Heart left ventricle (tissue), 16 donors: ENCODE measurements at regions not wholly inside any gene's neighbourhood (a gene's known extent, or its start where the extent isn't known, plus 50 kb on each side); places are given as distances from the start of the nearest gene placed in this dataset.

Experiments
- ATAC-seq, 4 donors: fragments of 200-7000 bp; cut with Tn5 transposase; one replicate each; pipeline ENCODE4 v1.9.1; 2020 to 2022; ENCODE audit warnings: moderate library complexity in 4 of 4, mild to moderate bottlenecking in 3 of 4, moderate number of reproducible peaks in 1 of 4
- DNase-seq, 5 donors: peaks; one replicate each; pipeline ENCODE4 v3.0.0-alpha.2; 2020
- H3K27ac ChIP-seq, 12 donors: fragments of 200-600 bp; sonication (generic) in 4 of 12; one replicate each; pipeline versions ENCODE4 v1.5.0 to v1.8.0; 2016 to 2022; ENCODE audit warnings: mild to moderate bottlenecking in 2 of 12
- H3K27me3 ChIP-seq, 9 donors: fragments of 200-600 bp; sonication (generic) in 2 of 9; one replicate each; pipeline versions ENCODE4 v1.5.1 to v1.8.0; 2016 to 2022; ENCODE audit warnings: mild to moderate bottlenecking in 3 of 9
- H3K36me3 ChIP-seq, 9 donors: fragments of 200-600 bp; sonication (generic) in 2 of 9; one replicate each; pipeline versions ENCODE4 v1.5.0 to v1.8.0; 2018 to 2022; ENCODE audit warnings: mild to moderate bottlenecking in 2 of 9
- H3K4me1 ChIP-seq, 12 donors: fragments of 200-600 bp; sonication (generic) in 4 of 12; one replicate each; pipeline versions ENCODE4 v1.5.0 to v1.8.0; 2016 to 2022; ENCODE audit warnings: mild to moderate bottlenecking in 3 of 12
- H3K4me3 ChIP-seq, 12 donors: fragments of 200-600 bp; sonication (generic) in 4 of 12; one replicate each; pipeline versions ENCODE4 v1.5.0 to v1.8.0; 2017 to 2022; ENCODE audit warnings: mild to moderate bottlenecking in 9 of 12, moderate library complexity in 4 of 12
- H3K9me3 ChIP-seq, 12 donors: fragments of 200-600 bp; sonication (generic) in 4 of 12; one replicate each; pipeline versions ENCODE4 v1.5.0 to v1.8.0; 2016 to 2022; ENCODE audit warnings: mild to moderate bottlenecking in 1 of 12
- POLR2A ChIP-seq, 2 donors: fragments of 450-650 bp; IDR thresholded peaks; one replicate each; pipeline ENCODE4 v1.6.1; 2017; ENCODE audit warnings: antibody characterized with exemption in 2 of 2, mild to moderate bottlenecking in 2 of 2, moderate library complexity in 2 of 2
- WGBS, 4 donors: extraction: QIAGEN DNeasy Blood & Tissue Kit in 2 of 4; methylation state at CpG; one replicate each; pipeline versions ENCODE4 v1.1.5 to v1.1.7; 2013 to 2018; 5-methylcytosine and 5-hydroxymethylcytosine counted together
- intact Hi-C, 10 donors: fragments of 100-400 bp; cut with DNase I; formaldehyde crosslinking; loops; one replicate each; pipeline versions ENCODE4 v1.11.1 to v1.14.2; 2022
- TF ChIP-seq, protein P1 (sequence below), 12 donors: fragments of 200-600 bp; sonication (generic) in 4 of 12; IDR thresholded peaks; one replicate each; pipeline versions ENCODE4 v1.5.0 to v1.8.0; 2018 to 2022; ENCODE audit warnings: antibody characterized with exemption in 12 of 12, mild to moderate bottlenecking in 5 of 12
- donor health status: ischemic (EF 13 %, LVEDD 7.1; RV severe dilation, severe dysfunction).
- donor health status: healthy with polysubstance abuse.
- donor health status: DM: no; HTN: yes; CAD: no.
- donor health status: DM: no; HTN: no; CAD: no.
- donor health status: ischemic (EF 25% LVEDD 6.9; RV normal size, moderate dysfunction).
- donor health status: ischemic (EF 25% LVEDD 5.7; RV mildly dilated, moderate dysfunction).
- donor health status: healthy.
- donor health status: DM: yes; HTN: yes; CAD: no.
- donor health status: ischemic (EF 35%, LVEDD 5.7; RV mildly dilated, moderate dysfunction).
- donor health status: nonischemic (EF 11% LVEDD 7.7; RV severe dilation, severe dysfunction).
- donor health status: DM: yes; HTN: yes; CAD: no.
- donor health status: PGD.
- donor health status: ischemic (EF 29% LVEDD 5.4; RV normal size, mild dysfunction).
- donor health status: nonischemic (EF 23%, LVEDD 6.1; RV moderate dilation, normal function).

DNA sequence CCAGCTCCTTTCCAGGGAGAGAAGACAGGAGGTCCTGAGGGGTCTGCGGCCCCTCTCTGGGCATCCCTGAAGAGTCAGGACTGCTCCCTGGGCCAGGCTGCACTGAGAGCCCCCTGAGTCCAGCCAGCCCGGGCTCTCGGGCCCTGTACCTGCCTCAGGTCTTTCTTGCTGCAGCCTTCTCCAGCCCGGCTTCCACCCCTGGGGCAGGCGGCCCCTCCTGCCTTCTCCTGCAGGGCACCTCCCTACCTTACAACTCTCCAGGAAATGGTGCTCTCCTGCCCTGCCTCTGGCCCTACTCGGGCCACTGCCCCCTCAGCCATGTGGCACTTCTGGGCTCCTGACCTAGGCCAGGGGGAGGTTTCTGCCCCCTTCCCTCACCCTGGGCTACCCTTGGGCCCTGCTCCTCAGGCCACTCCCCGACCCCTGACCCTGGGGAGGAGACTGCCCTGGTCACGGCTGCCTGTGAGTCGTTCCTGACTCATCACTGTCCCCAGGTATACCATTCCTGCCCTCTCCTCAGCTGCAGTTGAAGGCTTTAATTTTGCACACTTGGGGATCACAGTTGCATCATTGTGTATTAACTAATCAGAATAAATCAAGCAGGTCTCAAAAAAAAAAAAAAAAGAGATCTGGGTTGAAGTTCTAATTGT, 251.1 kb downstream of the NXPE2 start:
- intact Hi-C loops = no loop called here
- no peaks in the 10 kb centered on the region for H3K4me1 ChIP-seq
- TF ChIP-seq POLR2A (IDR thresholded peaks at IDR 0.05) = no peak
- TF ChIP-seq, protein P1, sequence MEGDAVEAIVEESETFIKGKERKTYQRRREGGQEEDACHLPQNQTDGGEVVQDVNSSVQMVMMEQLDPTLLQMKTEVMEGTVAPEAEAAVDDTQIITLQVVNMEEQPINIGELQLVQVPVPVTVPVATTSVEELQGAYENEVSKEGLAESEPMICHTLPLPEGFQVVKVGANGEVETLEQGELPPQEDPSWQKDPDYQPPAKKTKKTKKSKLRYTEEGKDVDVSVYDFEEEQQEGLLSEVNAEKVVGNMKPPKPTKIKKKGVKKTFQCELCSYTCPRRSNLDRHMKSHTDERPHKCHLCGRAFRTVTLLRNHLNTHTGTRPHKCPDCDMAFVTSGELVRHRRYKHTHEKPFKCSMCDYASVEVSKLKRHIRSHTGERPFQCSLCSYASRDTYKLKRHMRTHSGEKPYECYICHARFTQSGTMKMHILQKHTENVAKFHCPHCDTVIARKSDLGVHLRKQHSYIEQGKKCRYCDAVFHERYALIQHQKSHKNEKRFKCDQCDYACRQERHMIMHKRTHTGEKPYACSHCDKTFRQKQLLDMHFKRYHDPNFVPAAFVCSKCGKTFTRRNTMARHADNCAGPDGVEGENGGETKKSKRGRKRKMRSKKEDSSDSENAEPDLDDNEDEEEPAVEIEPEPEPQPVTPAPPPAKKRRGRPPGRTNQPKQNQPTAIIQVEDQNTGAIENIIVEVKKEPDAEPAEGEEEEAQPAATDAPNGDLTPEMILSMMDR (IDR thresholded peaks at IDR 0.05) = no peak
- ATAC-seq = no peak
- peaks cover 0 to 19% (median 8%) of the 10 kb centered on the region in 12 donors for H3K9me3 ChIP-seq
- no peak overlapping the region for H3K4me3 ChIP-seq
- no peak overlapping the region for H3K27ac ChIP-seq
- no peaks in the 10 kb centered on the region for H3K36me3 ChIP-seq
- no peaks in the 10 kb centered on the region for H3K27me3 ChIP-seq
- whole genome bisulfite sequencing, 4 donors = 73 to 96% (median 85%) methylated on average over 9 of the region's 9 CpGs
- DNase-seq = no peak

DNA sequence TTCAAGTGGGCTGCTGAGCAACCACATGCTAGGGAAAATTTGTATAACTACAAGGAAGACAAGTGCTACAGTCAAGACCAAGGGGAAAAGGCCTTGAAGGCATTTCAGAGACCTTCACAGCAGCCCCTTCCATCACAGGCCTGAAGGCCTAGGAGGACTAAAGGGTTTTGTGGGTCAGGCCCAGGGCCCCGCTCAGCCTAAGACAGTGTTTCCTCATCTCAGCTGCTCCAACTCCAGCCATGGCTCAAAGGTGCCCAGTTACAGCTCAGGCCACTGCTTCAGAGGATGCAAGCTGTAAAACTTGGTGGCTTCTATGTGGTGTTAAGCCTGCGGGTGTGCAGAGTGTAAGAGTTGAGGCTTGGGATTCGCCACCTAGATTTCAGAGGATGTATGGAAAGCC, 260.5 kb downstream of the NXPE2 start:
- Histone ChIP-seq H3K27me3 (no peaks in the 10 kb centered on the region), H3K4me3 (no peak overlapping the region), H3K4me1 (no peaks in the 10 kb centered on the region), H3K36me3 (no peaks in the 10 kb centered on the region), H3K9me3 (peaks cover 0 to 18% (median 0%) of the 10 kb centered on the region in 12 donors), H3K27ac (no peak overlapping the region)
- 65 to 95% (median 80%) methylated on average over 3 of the region's 3 CpGs for WGBS, 4 donors
- intact Hi-C loops = no loop called here
- TF ChIP-seq, protein P1 (IDR thresholded peaks at IDR 0.05) = no peak
- no peak for TF ChIP-seq POLR2A (IDR thresholded peaks at IDR 0.05)
- DNase-seq = no peak
- ATAC-seq = no peak

DNA sequence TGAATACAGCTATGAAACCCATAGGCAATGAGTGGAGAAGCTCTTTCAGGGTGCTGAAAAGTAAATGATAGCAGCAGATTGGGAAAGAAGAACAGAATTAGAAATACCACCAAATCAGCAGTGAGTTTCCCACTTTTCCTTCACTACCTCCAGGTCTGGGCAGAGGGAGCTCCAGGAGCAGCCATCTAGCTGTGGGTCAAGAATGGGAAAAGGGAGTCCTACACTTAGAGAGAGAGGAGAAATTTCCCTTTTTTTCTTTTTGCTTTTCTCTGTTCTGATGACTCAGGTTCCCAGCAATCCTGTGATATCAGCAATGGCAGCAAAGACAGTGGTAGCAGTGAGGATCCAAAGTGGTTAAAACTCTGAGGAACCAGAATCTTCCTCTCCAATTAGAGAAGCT, 263.9 kb downstream of the NXPE2 start:
- Histone ChIP-seq H3K27me3 (no peaks in the 10 kb centered on the region), H3K36me3 (no peaks in the 10 kb centered on the region), H3K4me3 (no peak overlapping the region), H3K4me1 (no peaks in the 10 kb centered on the region), H3K27ac (no peak overlapping the region), H3K9me3 (peaks cover 0 to 18% (median 0%) of the 10 kb centered on the region in 12 donors)
- DNase-seq = no peak
- TF ChIP-seq, protein P1 (IDR thresholded peaks at IDR 0.05) = peak in 1 of 12 donors; percentile 9
- no peak for TF ChIP-seq POLR2A (IDR thresholded peaks at IDR 0.05)
- no peak for ATAC-seq
- intact Hi-C loops = loop anchor here in 1 of 10 donors (10.0 kb wide), 1 partner anchor 167 kb away; no protein-coding TSS in a partner anchor

DNA sequence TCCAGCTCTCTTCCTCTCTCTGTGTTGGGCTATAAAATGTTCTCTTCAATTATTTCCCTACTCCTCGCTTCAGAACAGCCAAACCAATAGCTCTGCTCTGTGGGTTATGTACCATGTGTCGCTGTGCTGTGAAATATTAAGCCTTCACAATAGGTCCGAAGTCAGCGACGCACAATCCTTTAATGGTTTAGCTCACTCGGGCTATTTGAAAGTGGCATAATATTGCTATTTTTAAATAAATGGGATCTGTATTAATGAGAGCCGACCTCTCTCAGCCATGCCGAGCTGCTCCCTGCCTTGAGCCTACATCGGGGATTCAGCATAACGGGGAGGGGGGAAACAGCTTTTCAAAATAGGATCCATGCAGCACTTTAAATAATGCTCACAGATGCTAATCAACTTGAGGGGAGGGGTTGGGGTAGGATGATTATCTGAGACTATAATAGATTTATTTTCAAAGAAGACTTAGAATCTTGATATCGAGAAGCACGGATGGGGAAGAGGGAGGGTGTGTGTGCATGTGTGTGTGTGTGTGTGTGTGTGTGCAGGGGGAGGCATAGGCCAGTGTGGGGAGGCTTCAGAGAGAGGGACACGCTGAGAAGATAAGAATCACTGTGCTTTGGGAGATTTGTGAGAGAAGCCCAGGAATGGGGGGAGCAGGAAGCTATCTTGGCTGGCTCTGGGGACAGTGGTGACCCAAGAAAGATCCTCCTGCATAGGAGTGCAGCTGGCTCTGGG, 271.5 kb downstream of the NXPE2 start:
- H3K36me3 ChIP-seq = no peaks in the 10 kb centered on the region
- H3K4me3 ChIP-seq = no peak overlapping the region
- H3K27me3 ChIP-seq = no peaks in the 10 kb centered on the region
- WGBS, 4 donors = 88 to 92% (median 91%) methylated on average over 13 of the region's 13 CpGs
- H3K9me3 ChIP-seq = peaks cover 0 to 10% (median 0%) of the 10 kb centered on the region in 12 donors
- TF ChIP-seq POLR2A (IDR thresholded peaks at IDR 0.05) = no peak
- TF ChIP-seq, protein P1 (IDR thresholded peaks at IDR 0.05) = no peak
- H3K4me1 ChIP-seq = no peaks in the 10 kb centered on the region
- intact Hi-C loops = loop anchor here in 7 of 10 donors (2.0 to 10.0 kb wide), 5 partner anchors 152 to 177 kb away; no protein-coding TSS in a partner anchor
- ATAC-seq (no peak), DNase-seq (no peak)
- H3K27ac ChIP-seq = no peak overlapping the region
